ENCODE measurements at regions not wholly inside any gene's neighbourhood (a gene's known extent, or its start where the extent isn't known, plus 50 kb on each side); places are given as distances from the start of the nearest gene placed in this dataset.

DNA sequence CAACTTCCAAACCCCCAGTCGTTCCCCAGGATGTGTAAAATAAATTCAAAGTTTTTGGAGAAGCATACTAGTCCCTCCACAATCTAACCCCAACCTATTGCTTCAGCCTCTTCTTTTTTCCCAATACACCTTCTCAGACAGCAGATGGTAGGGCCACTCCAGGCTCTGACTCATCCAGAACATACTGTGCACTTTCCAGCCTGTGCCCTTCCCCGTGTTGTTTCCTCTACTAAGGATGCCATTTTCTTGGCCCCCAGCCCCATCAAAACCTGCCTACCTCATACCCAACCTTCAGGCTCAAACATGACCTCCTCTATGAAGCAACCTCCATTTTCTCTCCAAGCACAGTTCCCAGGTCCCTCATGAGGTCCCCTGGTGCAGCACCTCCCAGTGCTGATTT is 669.3 kb downstream of the BCL11A start:
- intact Hi-C loops (cut with micrococcal nuclease): no loop called here
- no peak for ATAC-seq
- DNase-seq: no peak

DNA sequence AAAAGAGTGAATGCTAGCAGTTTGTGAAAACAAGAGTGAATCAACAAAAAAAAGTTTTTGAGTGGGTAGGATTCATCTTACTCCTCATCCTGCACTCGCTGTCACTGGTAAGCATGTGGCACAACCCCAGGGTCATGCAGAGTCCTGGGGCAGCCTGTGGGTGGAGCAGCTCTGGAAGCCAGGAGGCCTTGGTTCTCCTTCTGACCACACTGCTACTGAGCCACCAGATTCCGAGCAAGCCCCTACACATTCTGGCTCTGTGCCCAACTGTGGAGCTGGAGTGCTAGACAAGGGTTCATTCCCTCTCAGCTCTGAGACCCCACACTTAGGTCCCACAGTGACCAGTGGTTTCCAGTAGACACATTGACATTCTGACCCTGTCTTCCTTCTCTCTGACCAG is 670.6 kb downstream of the BCL11A start:
- ATAC-seq (no peak), DNase-seq (no peak)
- intact Hi-C loops (cut with micrococcal nuclease): no loop called here

DNA sequence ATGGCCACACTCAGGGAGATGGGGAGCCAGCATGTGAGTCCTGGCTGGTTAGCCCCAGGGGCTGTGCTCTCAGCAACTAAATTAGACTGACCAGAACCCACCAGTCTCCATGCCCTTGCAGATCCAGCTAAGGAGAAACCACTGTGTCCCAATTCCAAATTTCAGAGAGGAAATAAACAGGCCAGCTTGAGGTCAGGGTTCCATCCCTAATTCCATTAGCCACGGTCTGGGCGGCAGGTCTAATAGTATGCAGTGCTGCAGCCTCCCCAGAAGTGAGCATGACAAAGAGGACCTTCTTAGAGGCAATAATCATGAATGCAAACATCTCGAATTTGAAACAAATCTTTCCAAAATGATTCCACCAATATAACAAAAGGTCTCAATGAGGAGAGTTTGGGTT is 671.2 kb downstream of the BCL11A start:
- intact Hi-C loops (cut with micrococcal nuclease): no loop called here
- DNase-seq (no peak), ATAC-seq (no peak)

DNA sequence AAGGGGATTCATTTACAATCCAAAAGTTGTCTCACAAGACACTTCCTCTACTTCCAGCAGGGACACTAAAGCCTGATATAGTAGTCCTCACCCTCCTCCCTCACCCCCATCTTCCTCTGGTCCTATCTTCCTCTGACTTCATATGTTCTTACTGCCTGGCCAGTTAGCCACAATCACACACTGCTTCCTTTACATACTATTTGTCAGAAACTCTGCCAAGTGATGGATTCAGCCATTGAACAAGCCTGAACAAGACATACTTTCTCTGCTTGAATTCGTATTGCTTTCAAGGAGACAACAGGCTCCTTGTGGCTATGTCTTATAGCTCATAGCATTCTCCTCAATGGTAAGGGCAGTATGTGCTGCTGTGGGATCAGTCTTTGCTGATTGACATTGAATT is 672.2 kb downstream of the BCL11A start:
- ATAC-seq: no peak
- intact Hi-C loops (cut with micrococcal nuclease): no loop called here
- DNase-seq: no peak

DNA sequence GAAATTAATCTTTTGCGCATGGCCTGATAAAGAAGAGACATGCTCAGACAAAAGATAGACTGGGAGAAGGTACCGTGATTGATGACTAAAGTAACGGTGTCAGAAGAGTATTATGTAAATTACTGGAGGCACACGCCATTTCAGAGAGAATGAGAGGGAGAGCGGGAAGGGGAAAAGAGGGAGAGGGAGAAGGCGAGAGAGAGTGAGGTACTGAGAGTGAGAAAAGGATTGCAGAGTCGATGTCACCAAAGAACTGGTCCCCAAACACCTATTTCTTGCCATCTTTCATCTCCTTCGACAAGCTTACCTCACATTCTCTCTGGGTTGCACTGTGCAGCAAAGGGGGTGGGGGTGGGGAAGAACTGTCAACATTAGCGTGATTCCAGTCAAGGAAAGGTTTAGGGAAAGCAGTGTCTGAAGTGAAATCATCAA is 673.7 kb downstream of the BCL11A start:
- DNase-seq: no peak
- intact Hi-C loops (cut with micrococcal nuclease): no loop called here
- no peak for ATAC-seq

DNA sequence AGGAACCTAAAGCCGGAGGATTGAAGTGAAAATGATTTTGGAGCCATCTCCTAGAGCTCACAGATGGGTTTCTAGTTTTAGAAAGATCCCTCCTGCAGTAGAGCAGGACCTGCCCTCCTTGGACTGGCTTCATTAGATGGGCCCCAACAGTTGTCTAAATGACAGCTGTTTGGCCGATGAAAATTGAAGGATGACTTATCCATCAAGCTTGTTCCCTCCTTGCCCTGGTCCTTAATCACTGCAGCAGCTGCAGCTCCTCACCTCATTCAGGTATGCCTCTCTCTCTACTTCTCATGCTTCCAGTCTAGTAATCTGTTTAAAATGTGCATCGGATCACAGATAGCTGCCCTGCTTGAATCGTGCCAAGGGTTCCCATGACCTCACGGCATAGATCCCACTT is 677.6 kb downstream of the BCL11A start:
- ATAC-seq (no peak), DNase-seq (no peak)
- intact Hi-C loops (cut with micrococcal nuclease): no loop called here

DNA sequence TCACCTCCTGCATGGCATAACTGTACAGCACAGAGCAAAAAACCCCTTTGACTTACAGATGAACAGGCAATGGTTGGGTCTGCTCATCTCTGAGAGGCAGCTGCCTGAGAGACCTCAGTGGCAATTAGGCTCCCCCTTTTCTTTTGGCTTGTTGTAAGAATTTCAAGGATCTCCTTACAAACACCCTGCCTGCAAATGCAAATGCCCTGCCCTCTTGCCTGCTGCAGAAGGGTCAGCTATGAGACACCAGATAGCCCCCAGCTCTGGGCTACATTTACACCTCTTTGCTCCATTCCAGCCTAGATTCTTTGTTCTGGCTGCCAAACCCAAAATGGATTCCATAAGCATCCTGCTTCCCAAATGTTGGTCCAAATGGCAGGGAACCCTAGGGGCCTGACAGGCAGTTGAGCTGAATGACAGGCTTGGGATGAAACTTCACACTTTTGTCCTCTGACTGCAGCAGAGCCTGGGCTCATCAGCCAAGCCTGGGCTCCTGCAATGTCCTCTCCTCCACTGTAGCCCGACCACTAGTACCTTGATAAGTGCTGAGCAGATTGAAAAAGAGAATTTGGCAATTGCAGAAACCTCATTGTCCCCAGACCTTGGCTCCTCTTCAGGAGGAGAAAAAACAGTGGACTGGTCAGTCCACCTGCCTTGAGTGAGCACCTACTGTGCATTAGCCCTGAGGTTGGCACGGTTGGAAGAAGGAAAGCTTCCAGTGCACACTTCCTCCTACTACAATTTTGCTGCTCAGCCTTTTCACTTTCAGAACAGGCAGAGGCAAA is 678.3 kb downstream of the BCL11A start:
- DNase-seq (no peak), ATAC-seq (no peak)
- intact Hi-C loops (cut with micrococcal nuclease): no loop called here

DNA sequence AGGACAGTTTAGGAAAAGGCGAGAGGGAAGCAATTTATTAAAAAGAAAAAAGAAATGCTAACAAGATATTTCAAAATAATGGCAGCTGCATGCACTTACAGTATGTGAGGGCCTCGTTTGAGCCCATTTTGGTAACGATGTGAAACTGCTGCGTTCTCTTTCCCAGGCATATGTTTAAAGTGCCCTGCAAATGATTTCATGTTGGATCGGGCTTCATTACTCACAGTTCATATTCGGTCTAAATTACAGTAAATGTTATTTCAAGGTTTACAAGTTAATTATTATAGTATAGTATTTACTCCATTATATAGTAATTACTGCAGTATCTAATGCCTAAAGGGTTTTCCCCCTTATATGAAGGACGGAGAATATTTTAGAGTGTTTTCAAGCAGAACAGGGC is 679.1 kb downstream of the BCL11A start:
- intact Hi-C loops (cut with micrococcal nuclease): no loop called here
- ATAC-seq: no peak
- DNase-seq: no peak

DNA sequence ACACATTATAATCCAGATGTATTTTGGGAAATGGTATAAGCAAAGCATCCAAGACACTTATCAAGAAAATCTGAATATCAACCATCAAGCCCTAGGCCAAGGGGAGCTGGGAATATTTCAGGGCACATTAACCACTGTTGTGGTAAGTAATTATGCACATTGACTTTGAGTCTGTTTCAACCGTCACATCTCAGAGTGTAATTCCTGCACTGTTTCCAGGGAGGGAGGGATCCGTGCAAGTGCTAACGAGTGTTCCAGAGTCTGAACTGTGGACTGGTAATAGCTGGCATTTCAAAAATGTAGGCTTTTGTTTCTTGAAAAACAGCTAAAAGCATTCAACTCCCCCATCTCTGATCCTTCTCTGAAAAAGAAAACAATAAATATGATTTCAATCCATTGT is 681.6 kb downstream of the BCL11A start:
- ATAC-seq: no peak
- DNase-seq: no peak
- intact Hi-C loops (cut with micrococcal nuclease): no loop called here

DNA sequence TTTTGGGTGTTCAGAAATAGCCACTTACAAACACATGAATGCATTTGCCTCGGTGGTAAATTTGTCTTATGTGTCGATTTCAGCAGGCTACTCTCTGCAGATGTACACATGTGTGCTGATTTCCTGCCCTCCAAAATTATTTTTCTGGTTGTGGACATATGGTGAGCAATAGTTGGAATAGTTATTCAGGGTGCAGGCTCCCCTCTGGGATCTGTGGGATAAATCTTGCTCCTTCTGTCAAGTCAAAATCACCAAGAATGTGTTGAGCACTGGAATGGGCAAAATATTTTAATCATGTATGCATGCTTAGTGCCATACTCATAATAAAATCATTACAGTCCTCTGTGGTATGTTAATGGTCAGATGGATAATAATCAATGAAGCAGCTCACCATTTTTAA is 684.5 kb downstream of the BCL11A start:
- ATAC-seq (no peak), DNase-seq (no peak)
- intact Hi-C loops (cut with micrococcal nuclease): no loop called here

DNA sequence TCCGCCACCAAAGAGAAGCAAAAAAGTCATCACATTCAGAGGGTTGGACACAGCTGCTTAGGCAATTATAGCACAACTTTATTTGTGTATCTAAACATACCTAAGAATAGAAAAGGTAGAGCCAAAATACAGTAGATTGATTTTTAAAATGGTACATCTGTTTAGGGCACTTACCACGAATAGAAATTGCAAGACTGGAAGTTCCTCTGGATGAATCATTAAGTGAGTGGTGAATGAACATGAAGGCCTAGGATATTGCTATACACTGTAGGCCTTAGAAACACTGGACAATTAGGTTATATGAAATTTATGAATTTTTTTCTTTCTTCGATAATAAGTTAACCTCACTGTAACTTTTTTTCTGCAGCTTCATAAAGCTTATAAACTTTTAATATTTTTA is 687.0 kb downstream of the BCL11A start:
- ATAC-seq (no peak), DNase-seq (no peak)
- intact Hi-C loops (cut with micrococcal nuclease): no loop called here

DNA sequence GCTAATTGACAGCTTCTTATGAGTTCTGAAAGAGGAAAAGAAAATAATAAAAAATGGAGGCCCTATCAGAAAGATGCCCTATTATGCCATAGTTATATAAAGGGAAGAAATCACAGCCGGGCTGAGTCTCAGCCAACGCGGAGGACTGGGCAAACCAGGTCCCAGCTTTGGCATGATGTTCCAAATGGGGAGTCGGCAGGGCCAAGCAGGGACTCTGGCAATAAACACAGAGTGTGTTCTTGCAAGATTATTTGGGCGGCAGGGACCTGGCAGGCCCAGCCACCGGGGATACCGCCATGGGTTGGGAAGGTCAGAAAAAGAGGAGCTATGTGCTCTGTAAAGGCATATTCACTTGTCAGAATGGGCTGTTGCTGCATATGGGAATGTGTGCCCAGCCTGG is 694.9 kb downstream of the BCL11A start:
- intact Hi-C loops (cut with micrococcal nuclease): no loop called here
- ATAC-seq: no peak
- no peak for DNase-seq

DNA sequence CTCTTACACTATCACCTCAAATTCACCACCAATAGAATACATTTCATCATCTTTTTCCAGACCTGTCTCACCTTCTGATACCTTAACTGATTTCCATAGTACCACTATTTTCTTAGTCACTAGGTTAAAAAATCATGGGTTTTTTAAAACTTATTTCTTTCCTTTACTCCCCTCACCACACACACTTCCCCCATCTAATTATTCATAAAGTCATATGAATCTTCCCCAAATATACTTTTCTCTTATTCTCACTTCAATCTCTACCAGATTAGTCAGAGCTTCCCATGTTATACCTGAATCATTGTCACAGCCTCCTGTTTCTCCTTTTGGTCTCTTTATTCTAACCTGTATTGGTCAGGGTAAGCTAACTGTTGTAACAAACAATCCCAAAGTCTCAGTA is 696.3 kb downstream of the BCL11A start:
- ATAC-seq: no peak
- intact Hi-C loops (cut with micrococcal nuclease): no loop called here
- DNase-seq: no peak

DNA sequence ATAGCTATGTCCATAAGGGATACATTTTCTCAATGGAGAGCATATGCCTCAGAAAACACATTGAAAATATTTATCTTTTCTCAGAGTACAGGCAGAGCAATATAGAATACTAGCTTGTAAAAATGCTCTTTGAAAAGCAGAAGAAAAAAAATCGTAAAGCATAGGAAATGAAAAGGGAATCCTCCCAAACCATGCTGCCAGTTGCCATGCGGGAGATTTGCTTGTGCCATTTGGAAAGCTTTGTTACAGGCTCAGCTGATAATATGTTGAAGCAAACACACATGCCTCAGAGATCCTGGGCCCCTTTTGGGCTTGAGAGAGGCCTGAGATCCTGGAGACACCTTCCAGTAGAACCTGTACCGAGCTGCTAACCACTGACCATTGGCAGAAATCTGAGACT is 697.1 kb downstream of the BCL11A start:
- intact Hi-C loops (cut with micrococcal nuclease): no loop called here
- DNase-seq (no peak), ATAC-seq (no peak)

DNA sequence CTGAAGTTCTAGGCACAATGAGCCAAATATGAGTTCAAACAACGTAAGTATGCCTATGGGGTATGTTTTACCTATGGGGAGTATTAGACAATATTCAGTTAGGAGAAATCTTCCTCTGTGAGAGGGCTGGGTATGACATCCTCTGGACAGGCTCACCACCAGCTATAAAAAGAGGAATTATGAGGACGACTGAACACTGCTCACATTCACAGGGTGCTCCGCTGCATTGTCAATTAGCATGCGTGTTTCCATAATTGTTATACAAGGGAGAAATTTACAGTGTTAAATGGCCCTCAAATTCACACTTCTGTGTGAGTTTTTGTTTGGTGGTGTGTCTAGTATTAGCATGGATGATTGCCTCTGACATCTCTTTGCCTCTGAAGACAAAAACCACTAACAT is 700.4 kb downstream of the BCL11A start:
- DNase-seq: no peak
- no peak for ATAC-seq
- intact Hi-C loops (cut with micrococcal nuclease): no loop called here

DNA sequence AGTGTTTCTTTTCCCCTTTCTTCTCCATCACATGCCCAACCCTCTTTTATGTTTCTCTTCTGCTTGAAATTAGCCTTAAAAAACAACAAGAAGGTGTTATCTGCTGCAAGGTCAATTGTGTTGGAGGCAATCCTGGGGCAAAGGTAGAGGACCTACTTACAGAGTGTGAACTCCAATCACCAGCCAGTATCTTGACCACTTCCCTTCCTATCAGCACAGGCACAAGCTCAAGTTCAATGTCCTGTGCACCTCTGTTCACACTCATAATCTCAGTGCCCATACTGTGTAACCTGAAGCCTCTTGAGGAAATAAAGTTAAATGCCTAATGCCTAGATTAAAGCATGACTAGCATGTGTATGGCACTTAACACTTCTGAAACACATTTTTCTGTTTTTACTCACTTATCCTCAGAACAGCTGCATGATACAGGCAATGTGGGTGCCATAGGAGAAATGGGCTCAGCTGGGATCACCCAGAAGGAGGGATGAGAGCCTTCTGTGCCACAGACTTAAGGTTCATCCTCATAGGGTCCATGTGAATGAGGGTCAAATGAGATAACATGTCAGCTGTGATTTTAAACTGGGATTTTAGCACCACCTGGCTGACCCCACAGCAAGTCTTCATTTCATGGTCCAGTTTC is 701.5 kb downstream of the BCL11A start:
- intact Hi-C loops (cut with micrococcal nuclease): no loop called here
- no peak for ATAC-seq

DNA sequence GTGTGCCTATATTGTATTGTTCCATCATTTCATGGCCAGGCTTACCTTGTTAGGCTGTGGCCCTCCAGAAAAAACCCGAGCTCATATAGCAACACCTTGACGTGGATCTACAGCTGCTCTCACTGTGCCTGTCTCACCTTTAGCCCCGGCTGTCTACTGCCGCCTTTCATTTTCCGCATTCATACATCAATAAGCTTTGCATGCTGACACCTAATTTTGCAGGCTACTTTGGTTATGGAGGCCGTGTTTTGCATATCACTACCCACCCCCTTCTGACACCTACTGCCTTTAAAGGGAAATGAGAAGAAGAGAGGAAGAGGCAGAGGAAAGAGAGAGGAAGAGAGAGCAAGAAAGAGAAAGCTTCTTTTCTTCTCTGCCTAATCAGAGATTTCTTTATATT is 702.9 kb downstream of the BCL11A start:
- no peak for DNase-seq
- no peak for ATAC-seq

More for the DNA sequence above, 701.5 kb downstream of the BCL11A start:
- DNase-seq: no peak

DNA sequence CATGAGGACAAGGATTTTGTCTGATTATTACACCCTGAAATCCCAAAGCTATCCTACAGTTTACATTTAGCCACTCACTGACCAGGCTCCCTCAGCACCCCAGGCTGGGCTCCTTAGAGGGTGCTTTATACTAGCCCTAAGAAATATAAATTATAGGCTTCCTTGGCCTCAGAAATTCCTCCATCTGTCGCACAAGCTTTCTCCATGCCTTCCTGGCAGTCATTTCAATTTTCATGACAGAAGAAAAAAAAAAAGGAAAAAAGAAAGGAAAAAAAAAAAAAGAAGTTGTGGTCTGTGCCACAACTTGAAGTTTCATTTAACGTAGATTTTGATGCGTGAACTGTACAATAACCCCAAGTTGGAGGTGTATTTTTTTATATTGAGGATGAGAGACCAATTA is 719.5 kb downstream of the BCL11A start:
- ATAC-seq: no peak
- no peak for DNase-seq
- intact Hi-C loops (cut with micrococcal nuclease): no loop called here

More for the DNA sequence above, 702.9 kb downstream of the BCL11A start:
- intact Hi-C loops (cut with micrococcal nuclease): no loop called here

DNA sequence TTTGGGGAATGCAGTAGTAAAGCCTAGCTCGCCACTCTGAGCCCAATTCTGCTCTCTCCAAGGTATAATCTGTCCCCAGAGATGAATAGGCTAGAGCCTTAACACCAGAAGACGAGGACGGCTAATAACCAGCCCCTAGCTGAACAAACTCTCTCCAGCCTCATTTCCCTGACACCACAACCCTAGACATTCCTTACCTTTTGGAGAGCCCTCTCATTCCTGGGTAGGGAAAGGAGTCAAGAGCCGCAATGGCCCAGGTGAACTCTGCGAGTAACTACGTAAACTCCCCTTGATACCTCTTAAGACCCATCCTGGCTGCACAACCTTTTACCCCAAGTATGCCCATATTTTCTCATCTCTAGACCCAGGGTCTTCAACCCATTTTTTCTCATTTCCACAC is 722.9 kb downstream of the BCL11A start:
- intact Hi-C loops (cut with micrococcal nuclease): no loop called here
- DNase-seq: no peak
- no peak for ATAC-seq

DNA sequence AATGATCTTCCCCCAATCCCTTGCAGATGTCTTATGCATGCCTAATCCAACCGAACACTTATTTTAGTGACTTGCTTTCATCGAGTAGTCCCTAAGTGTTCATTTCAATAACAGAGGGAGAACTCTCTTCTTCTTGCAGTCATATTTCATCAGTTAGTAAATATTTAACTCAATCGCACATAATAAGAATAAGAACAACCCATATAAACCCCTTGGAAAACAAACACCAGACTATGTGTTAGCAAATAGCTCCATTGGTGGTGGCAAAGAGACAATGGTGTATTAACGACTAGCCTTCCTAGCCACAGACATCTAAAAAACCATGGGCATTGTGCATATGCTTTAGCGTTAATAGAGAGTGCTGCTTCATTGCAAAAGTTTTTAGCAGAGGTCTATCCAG is 725.8 kb downstream of the BCL11A start:
- no peak for DNase-seq
- intact Hi-C loops (cut with micrococcal nuclease): no loop called here
- ATAC-seq: no peak

DNA sequence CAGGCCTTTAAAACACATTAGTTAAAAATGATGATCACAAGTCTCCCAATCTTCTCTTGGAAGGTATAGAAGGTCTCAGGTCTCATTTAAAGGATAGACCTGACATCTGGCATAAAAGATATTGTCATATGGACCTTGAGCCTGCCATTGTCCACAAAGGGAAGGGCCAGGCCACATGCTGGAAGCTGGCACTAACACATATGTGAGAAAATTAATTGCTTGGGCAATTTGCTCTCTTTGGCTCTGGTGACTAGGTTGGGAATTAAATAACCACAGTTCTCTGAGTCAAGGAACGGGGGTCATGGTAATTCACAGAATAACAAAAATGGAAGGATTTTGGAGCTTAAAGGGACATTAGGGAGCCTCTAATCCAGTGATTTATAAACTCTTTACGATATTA is 727.3 kb downstream of the BCL11A start:
- intact Hi-C loops (cut with micrococcal nuclease): no loop called here
- ATAC-seq (no peak), DNase-seq (no peak)
